ENCODE measurements at regions not wholly inside any gene's neighbourhood (a gene's known extent, or its start where the extent isn't known, plus 50 kb on each side); places are given as distances from the start of the nearest gene placed in this dataset.
"Not testable (repeated sequence)": the region's sequence is repeated elsewhere in the genome, so short reads cannot be mapped to it uniquely, and the experiment has no call there.

DNA sequence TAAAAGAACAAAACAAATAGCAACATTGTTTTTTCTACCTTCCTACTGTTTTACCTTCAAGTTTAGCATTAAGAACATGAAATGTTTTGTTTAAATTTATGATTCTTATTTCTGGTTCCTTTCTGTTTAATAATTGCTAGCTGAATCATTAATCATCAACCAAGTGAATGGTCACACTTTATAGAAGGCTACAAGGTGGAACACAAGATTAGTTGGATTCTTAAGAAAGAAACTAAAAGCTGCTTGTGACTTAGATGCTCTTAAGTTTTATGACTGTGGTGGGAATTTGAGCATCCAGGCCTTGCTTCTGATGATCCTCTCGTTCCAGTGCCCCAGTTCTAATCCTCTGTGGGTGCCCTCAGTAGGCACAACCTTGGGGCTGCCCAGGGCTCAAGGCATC lies 947.5 kb upstream of the DEFB115 start:
- TF ChIP-seq, protein P1, sequence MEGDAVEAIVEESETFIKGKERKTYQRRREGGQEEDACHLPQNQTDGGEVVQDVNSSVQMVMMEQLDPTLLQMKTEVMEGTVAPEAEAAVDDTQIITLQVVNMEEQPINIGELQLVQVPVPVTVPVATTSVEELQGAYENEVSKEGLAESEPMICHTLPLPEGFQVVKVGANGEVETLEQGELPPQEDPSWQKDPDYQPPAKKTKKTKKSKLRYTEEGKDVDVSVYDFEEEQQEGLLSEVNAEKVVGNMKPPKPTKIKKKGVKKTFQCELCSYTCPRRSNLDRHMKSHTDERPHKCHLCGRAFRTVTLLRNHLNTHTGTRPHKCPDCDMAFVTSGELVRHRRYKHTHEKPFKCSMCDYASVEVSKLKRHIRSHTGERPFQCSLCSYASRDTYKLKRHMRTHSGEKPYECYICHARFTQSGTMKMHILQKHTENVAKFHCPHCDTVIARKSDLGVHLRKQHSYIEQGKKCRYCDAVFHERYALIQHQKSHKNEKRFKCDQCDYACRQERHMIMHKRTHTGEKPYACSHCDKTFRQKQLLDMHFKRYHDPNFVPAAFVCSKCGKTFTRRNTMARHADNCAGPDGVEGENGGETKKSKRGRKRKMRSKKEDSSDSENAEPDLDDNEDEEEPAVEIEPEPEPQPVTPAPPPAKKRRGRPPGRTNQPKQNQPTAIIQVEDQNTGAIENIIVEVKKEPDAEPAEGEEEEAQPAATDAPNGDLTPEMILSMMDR (IDR thresholded peaks at IDR 0.05) = not testable (repeated sequence)
- TF ChIP-seq POLR2AphosphoS5 (IDR thresholded peaks at IDR 0.05; ENCODE audit: insufficient read depth in 1 of 2, low read depth in 1 of 2); POLR2A (IDR thresholded peaks at IDR 0.05): not testable (repeated sequence)
